ENCODE measurements at regions not wholly inside any gene's neighbourhood (a gene's known extent, or its start where the extent isn't known, plus 50 kb on each side); places are given as distances from the start of the nearest gene placed in this dataset.

DNA sequence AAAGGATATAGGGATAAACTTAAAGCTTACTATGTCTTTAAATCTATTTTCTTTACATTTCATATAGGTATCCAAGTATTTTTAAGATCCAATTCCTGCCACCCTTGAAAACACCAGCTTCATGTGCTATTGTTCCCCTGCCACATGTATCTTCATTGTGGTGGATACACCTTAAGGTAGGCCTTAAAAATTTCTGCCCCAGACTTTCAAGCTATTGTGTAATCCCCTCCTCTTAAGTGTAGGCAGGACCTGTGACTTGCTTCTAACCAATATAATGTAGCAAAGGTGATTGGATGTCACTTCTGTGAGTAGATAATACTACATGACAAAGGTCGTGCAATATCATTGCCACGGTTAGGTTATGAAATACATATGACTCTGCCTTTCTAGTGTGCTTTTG lies 119.5 kb downstream of the RAD51AP2 start:
- H3K4me1 ChIP-seq (ENCODE audit: control insufficient read depth, insufficient read depth, low read length) = no peaks in the 10 kb centered on the region
- H3K27me3 ChIP-seq (replicated peaks in 1 of 2; ENCODE audit: control insufficient read depth in 2 of 2, insufficient read depth in 2 of 2, low read length in 1 of 2) = no peaks in the 10 kb centered on the region
- in situ Hi-C loops (cut with MboI) (no loop called here), intact Hi-C loops (cut with micrococcal nuclease; ENCODE audit: unreplicated experiment) (no loop called here)
- H3K27ac ChIP-seq (ENCODE audit: control insufficient read depth, insufficient read depth) = no peak overlapping the region
- no peak for FAIRE-seq
- H3K4me2 ChIP-seq (ENCODE audit: control insufficient read depth, insufficient read depth) = no peak overlapping the region
- H3K9me3 ChIP-seq (replicated peaks; ENCODE audit: control insufficient read depth, insufficient read depth, low read length) = no peaks in the 10 kb centered on the region
- H4K20me1 ChIP-seq (ENCODE audit: control insufficient read depth, insufficient read depth) = no peaks in the 10 kb centered on the region
- no peak for ATAC-seq
- BruUV-seq (replicated peaks) = no TSS peak
- no peak for DNase-seq (ENCODE audit: low read depth, low spot score)
- ChIA-PET RAD21 (ENCODE audit: unreplicated experiment) (no interaction called here), SMC1A (ENCODE audit: uncharacterized antibody, unreplicated experiment) (interaction anchor here (0.7 kb wide), 1 partner anchor 151 kb away, joined by 3 read pairs; no protein-coding TSS in a partner anchor), POLR2A (no interaction called here), CTCF (interaction anchor here (1.0 to 1.8 kb wide), 3 partner anchors 9 to 27 kb away, joined by 3 to 4 read pairs (median 3); no protein-coding TSS in a partner anchor)
- no peaks in the 10 kb centered on the region for H3K79me2 ChIP-seq (ENCODE audit: control insufficient read depth, insufficient read depth, low read length)
- 0% methylated on average over 2 of the region's 2 CpGs for WGBS (ENCODE audit: insufficient coverage, insufficient replicate concordance, low lambda C conversion rate, missing lambda C conversion rate)
- no peak overlapping the region for H3K4me3 ChIP-seq
- TF ChIP-seq SUPT20H (IDR thresholded peaks at IDR 0.05; ENCODE audit: borderline replicate concordance, control insufficient read depth, low read depth, low read length) (no peak), MYC (IDR thresholded peaks at IDR 0.05; ENCODE audit: insufficient read depth, insufficient read length, insufficient replicate concordance, low read length, severe bottlenecking) (no peak), EGR1 (IDR thresholded peaks at IDR 0.05; ENCODE audit: borderline replicate concordance in 1 of 2, low read depth in 2 of 2, low read length in 2 of 2) (no peak)
- no peaks in the 10 kb centered on the region for H3K36me3 ChIP-seq (ENCODE audit: control insufficient read depth in 2 of 2, insufficient read depth in 2 of 2, low read length in 1 of 2)
- H3K9ac ChIP-seq (ENCODE audit: control insufficient read depth, insufficient read depth, low read length) = no peak overlapping the region
- no peak overlapping the region for H2AFZ ChIP-seq (ENCODE audit: control insufficient read depth, low read depth, low read length)

DNA sequence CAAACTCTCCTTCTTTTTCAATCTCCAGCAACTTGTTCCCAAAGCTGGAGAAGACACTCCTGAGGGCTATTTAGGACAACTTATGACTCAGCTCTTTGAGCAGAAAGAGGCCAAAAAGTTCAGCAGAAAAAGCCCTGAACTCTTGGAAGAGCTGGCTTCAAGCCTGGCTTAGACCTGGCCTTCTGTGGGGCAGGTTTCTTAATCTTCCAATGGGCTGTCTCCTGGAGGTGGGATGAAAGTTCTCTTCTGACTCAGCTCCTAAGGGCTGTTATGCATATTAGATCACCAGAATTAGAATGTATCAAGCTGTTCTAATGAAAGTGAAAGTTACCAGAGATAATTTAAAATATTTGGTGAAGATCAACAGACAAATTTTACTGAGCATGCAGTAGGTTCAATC lies 129.4 kb downstream of the RAD51AP2 start:
- intact Hi-C loops (cut with micrococcal nuclease; ENCODE audit: unreplicated experiment) (no loop called here), in situ Hi-C loops (cut with MboI) (no loop called here)
- DNase-seq (ENCODE audit: low read depth, low spot score) (no peak), FAIRE-seq (no peak), ATAC-seq (no peak)
- H4K20me1 ChIP-seq (ENCODE audit: control insufficient read depth, insufficient read depth) = no peaks in the 10 kb centered on the region
- H3K4me2 ChIP-seq (ENCODE audit: control insufficient read depth, insufficient read depth) = no peak overlapping the region
- no peak overlapping the region for H3K27ac ChIP-seq (ENCODE audit: control insufficient read depth, insufficient read depth)
- RAD21 ChIA-PET (ENCODE audit: unreplicated experiment) = no interaction called here
- H3K79me2 ChIP-seq (ENCODE audit: control insufficient read depth, insufficient read depth, low read length) = no peaks in the 10 kb centered on the region
- TF ChIP-seq RUNX3 (IDR thresholded peaks at IDR 0.05; ENCODE audit: low read length) (no peak), TCF7 (IDR thresholded peaks at IDR 0.05; ENCODE audit: borderline replicate concordance) (no peak), SUPT20H (IDR thresholded peaks at IDR 0.05; ENCODE audit: borderline replicate concordance, control insufficient read depth, low read depth, low read length) (no peak), ELK1 (IDR thresholded peaks at IDR 0.05; ENCODE audit: low read depth, low read length) (no peak), NFYB (IDR thresholded peaks at IDR 0.05; ENCODE audit: insufficient read depth, low read depth, low read length) (no peak), PBX3 (IDR thresholded peaks at IDR 0.05; ENCODE audit: insufficient replicate concordance, low read depth, low read length) (no peak), SUZ12 (IDR thresholded peaks at IDR 0.05; ENCODE audit: unreplicated experiment) (no peak)
- SMC1A ChIA-PET (ENCODE audit: uncharacterized antibody, unreplicated experiment) = no interaction called here
- CTCF ChIA-PET = interaction anchor here (0.5 to 0.6 kb wide), 2 partner anchors 291 to 560 kb away, joined by 3 read pairs; no protein-coding TSS in a partner anchor
- no peaks in the 10 kb centered on the region for H3K27me3 ChIP-seq (replicated peaks in 1 of 2; ENCODE audit: control insufficient read depth in 2 of 2, insufficient read depth in 2 of 2, low read length in 1 of 2)
- no peaks in the 10 kb centered on the region for H3K36me3 ChIP-seq (ENCODE audit: control insufficient read depth in 2 of 2, insufficient read depth in 2 of 2, low read length in 1 of 2)
- H2AFZ ChIP-seq (ENCODE audit: control insufficient read depth, low read depth, low read length) = no peak overlapping the region
- H3K9ac ChIP-seq (ENCODE audit: control insufficient read depth, insufficient read depth, low read length) = no peak overlapping the region
- no TSS peak for BruUV-seq (replicated peaks)
- H3K4me3 ChIP-seq = no peak overlapping the region
- POLR2A ChIA-PET = no interaction called here
- no peaks in the 10 kb centered on the region for H3K9me3 ChIP-seq (replicated peaks; ENCODE audit: control insufficient read depth, insufficient read depth, low read length)
- no peaks in the 10 kb centered on the region for H3K4me1 ChIP-seq (ENCODE audit: control insufficient read depth, insufficient read depth, low read length)
